Astrocyte of the hippocampus (primary cell): ENCODE measurements at regions not wholly inside any gene's neighbourhood (a gene's known extent, or its start where the extent isn't known, plus 50 kb on each side); places are given as distances from the start of the nearest gene placed in this dataset.

Experiments
- DNase-seq: peaks from one replicate; pipeline ENCODE4 v3.0.0; 2011; ENCODE audit warnings: low read depth, low spot score

GRCh38 chr1:23639460-23640095, 52.0 kb upstream of the RPL11 start:
- no peak for DNase-seq

- DNase-seq = no peak
Measured at GRCh38 chr1:23638786-23639241, 52.8 kb upstream of the RPL11 start.

- DNase-seq = no peak
Measured at GRCh38 chr1:23638188-23638619, 53.4 kb upstream of the RPL11 start.

GRCh38 chr1:23636009-23636408, 55.6 kb upstream of the RPL11 start:
- no peak for DNase-seq

- peak; percentile 87 for DNase-seq
Measured at GRCh38 chr1:23634840-23635651, 56.6 kb upstream of the RPL11 start.

- no peak for DNase-seq
Measured at GRCh38 chr1:23634518-23634839, 57.1 kb upstream of the RPL11 start.

- DNase-seq = no peak
Measured at GRCh38 chr1:23632479-23633160, 59.0 kb upstream of the RPL11 start.

- DNase-seq = no peak
Measured at GRCh38 chr1:23629708-23630290, 61.8 kb upstream of the RPL11 start.

- no peak for DNase-seq
Measured at GRCh38 chr1:23628951-23629387, 62.6 kb upstream of the RPL11 start.

- no peak for DNase-seq
Measured at GRCh38 chr1:23627069-23627735, 64.4 kb upstream of the RPL11 start.

GRCh38 chr1:23625929-23626535, 65.6 kb upstream of the RPL11 start:
- DNase-seq = no peak

GRCh38 chr1:23625459-23625858, 66.1 kb upstream of the RPL11 start:
- DNase-seq = no peak

GRCh38 chr1:23624440-23624839, 65.1 kb upstream of the ID3 start:
- no peak for DNase-seq

GRCh38 chr1:23622284-23622683, 63.0 kb upstream of the ID3 start:
- no peak for DNase-seq

- DNase-seq = no peak
Measured at GRCh38 chr1:23620605-23621004, 61.3 kb upstream of the ID3 start.

- DNase-seq = peak; percentile 21
Measured at GRCh38 chr1:23619299-23620188, 60.2 kb upstream of the ID3 start.

- no peak for DNase-seq
Measured at GRCh38 chr1:23618586-23619083, 59.3 kb upstream of the ID3 start.

- DNase-seq = no peak
Measured at GRCh38 chr1:23617084-23617521, 57.8 kb upstream of the ID3 start.

- no peak for DNase-seq
Measured at GRCh38 chr1:23616292-23616824, 57.1 kb upstream of the ID3 start.

GRCh38 chr1:23615852-23616251, 56.6 kb upstream of the ID3 start:
- DNase-seq = no peak
